Upper lobe of left lung (tissue), 6 donors: ENCODE measurements at regions not wholly inside any gene's neighbourhood (a gene's known extent, or its start where the extent isn't known, plus 50 kb on each side); places are given as distances from the start of the nearest gene placed in this dataset.
"Not testable (repeated sequence)": the region's sequence is repeated elsewhere in the genome, so short reads cannot be mapped to it uniquely, and the experiment has no call there.

ENCODE experiments used
- ATAC-seq, 2 donors: fragments of 200-7000 bp; cut with Tn5 transposase; one replicate each; pipeline ENCODE4 v1.9.1; 2022; ENCODE audit warnings: mild to moderate bottlenecking in 2 of 2, moderate library complexity in 2 of 2; ENCODE audit not compliant: low FRiP score in 2 of 2
- DNase-seq, 2 donors: peaks; one replicate each; pipeline ENCODE4 v3.0.0-alpha.2; 2019 to 2020
- H3K27ac ChIP-seq, 4 donors: fragments of 200-600 bp; sonication (generic); one replicate each; pipeline ENCODE4 v1.5.1; 2016 to 2019
- H3K27me3 ChIP-seq, 4 donors: fragments of 200-600 bp; sonication (generic); one replicate each; pipeline ENCODE4 v1.5.1; 2017 to 2019
- H3K36me3 ChIP-seq, 4 donors: fragments of 200-600 bp; sonication (generic); one replicate each; pipeline ENCODE4 v1.5.1; 2016 to 2019
- H3K4me1 ChIP-seq, 4 donors: fragments of 200-600 bp; sonication (generic); one replicate each; pipeline ENCODE4 v1.5.1; 2018 to 2019
- H3K4me3 ChIP-seq, 4 donors: fragments of 200-600 bp; sonication (generic); one replicate each; pipeline ENCODE4 v1.5.1; 2017 to 2019; ENCODE audit warnings: mild to moderate bottlenecking in 2 of 4, moderate library complexity in 1 of 4
- H3K9me3 ChIP-seq, 4 donors: fragments of 200-600 bp; sonication (generic); one replicate each; pipeline ENCODE4 v1.5.1; 2018 to 2019
- CTCF ChIP-seq, 6 experiments: fragments of 450-650 bp in 4 of 6; fragments of 200-600 bp in 2 of 6; sonication (generic) in 2 of 6; IDR thresholded peaks; one replicate each; pipeline ENCODE4 v1.5.1; 2016 to 2019; ENCODE audit warnings: antibody characterized with exemption in 6 of 6
- EP300 ChIP-seq, 4 donors: sonication (generic); formaldehyde crosslinking; IDR thresholded peaks; one replicate each; pipeline ENCODE4 v1.5.1; 2017; ENCODE audit warnings: antibody characterized with exemption in 4 of 4, control low read depth in 2 of 4
- POLR2A ChIP-seq, 4 donors: fragments of 450-650 bp; IDR thresholded peaks; one replicate each; pipeline ENCODE4 v1.5.1; 2016 to 2017; ENCODE audit warnings: antibody characterized with exemption in 4 of 4, mild to moderate bottlenecking in 2 of 4
- POLR2AphosphoS5 ChIP-seq, 2 donors: sonication (generic); formaldehyde crosslinking; IDR thresholded peaks; one replicate each; pipeline ENCODE4 v1.5.1; 2017; ENCODE audit warnings: antibody characterized with exemption in 2 of 2
- WGBS, 2 donors: methylation state at CpG; one replicate each; pipeline ENCODE4 v1.1.5; 2017 to 2018; 5-methylcytosine and 5-hydroxymethylcytosine counted together
- donor health status: DM: no; HTN: no; CAD: no; lungs with moderate emphysema.
- donor health status: DM: no; HTN: yes; CAD: no; lungs with severe emphysema.

- Histone ChIP-seq H3K27ac (no peak overlapping the region), H3K9me3 (no peaks in the 10 kb centered on the region), H3K27me3 (no peaks in the 10 kb centered on the region), H3K4me3 (no peak overlapping the region), H3K4me1 (no peaks in the 10 kb centered on the region), H3K36me3 (no peaks in the 10 kb centered on the region)
- no peak for DNase-seq
- ATAC-seq, result no peak
- WGBS, 2 donors, result 57 to 69% methylated on average over 6 of the region's 9 CpGs
- TF ChIP-seq POLR2AphosphoS5 (IDR thresholded peaks at IDR 0.05), result no peak
- TF ChIP-seq EP300 (IDR thresholded peaks at IDR 0.05), result no peak
- no peak for TF ChIP-seq CTCF (IDR thresholded peaks at IDR 0.05)
- no peak for TF ChIP-seq POLR2A (IDR thresholded peaks at IDR 0.05)
These were observed 135.9 kb downstream of the GPCPD1 start for GRCh38 chr20:5474646-5475550.

GRCh38 chr20:5471866-5472265 lies 138.9 kb downstream of the GPCPD1 start:
- not testable (repeated sequence) for H3K9me3 ChIP-seq, DNase-seq, ATAC-seq, H3K27ac ChIP-seq, H3K36me3 ChIP-seq, H3K27me3 ChIP-seq, H3K4me1 ChIP-seq
- 57 to 78% methylated on average over 4 to 5 of the region's 10 CpGs for WGBS, 2 donors
- H3K4me3 ChIP-seq, result peak overlapping the region in 2 of 4 donors; percentile 17 to 28

GRCh38 chr20:5471368-5471767 lies 139.4 kb downstream of the GPCPD1 start:
- peak overlapping the region in 2 of 4 donors; percentile 17 to 28 for H3K4me3 ChIP-seq
- TF ChIP-seq EP300 (IDR thresholded peaks at IDR 0.05), result no peak
- no peak for TF ChIP-seq POLR2AphosphoS5 (IDR thresholded peaks at IDR 0.05)
- no peaks in the 10 kb centered on the region for H3K4me1 ChIP-seq
- H3K9me3 ChIP-seq, result no peaks in the 10 kb centered on the region
- H3K27me3 ChIP-seq, result no peaks in the 10 kb centered on the region
- no peak overlapping the region for H3K27ac ChIP-seq
- peak in 1 of 2 donors; percentile 65 for DNase-seq
- H3K36me3 ChIP-seq, result no peaks in the 10 kb centered on the region
- 78 to 82% methylated on average over 11 to 17 of the region's 18 CpGs for WGBS, 2 donors
- ATAC-seq, result no peak

- TF ChIP-seq CTCF (IDR thresholded peaks at IDR 0.05) (no peak), POLR2AphosphoS5 (IDR thresholded peaks at IDR 0.05) (no peak), POLR2A (IDR thresholded peaks at IDR 0.05) (no peak), EP300 (IDR thresholded peaks at IDR 0.05) (no peak)
- 87 to 94% methylated on average over 3 to 15 of the region's 16 CpGs for WGBS, 2 donors
- peak in 1 of 2 donors; percentile 49 for DNase-seq
These were observed 139.9 kb downstream of the GPCPD1 start for GRCh38 chr20:5470943-5471342.

GRCh38 chr20:5470458-5470857 lies 140.3 kb downstream of the GPCPD1 start:
- H3K36me3 ChIP-seq, result no peaks in the 10 kb centered on the region
- DNase-seq, result no peak
- no peaks in the 10 kb centered on the region for H3K4me1 ChIP-seq
- WGBS, 2 donors, result 80 to 84% methylated on average over 1 to 4 of the region's 4 CpGs
- TF ChIP-seq POLR2A (IDR thresholded peaks at IDR 0.05) (no peak), POLR2AphosphoS5 (IDR thresholded peaks at IDR 0.05) (no peak), CTCF (IDR thresholded peaks at IDR 0.05) (no peak), EP300 (IDR thresholded peaks at IDR 0.05) (no peak)
- H3K9me3 ChIP-seq, result no peaks in the 10 kb centered on the region
- no peak overlapping the region for H3K4me3 ChIP-seq
- no peak overlapping the region for H3K27ac ChIP-seq
- H3K27me3 ChIP-seq, result no peaks in the 10 kb centered on the region
- ATAC-seq, result no peak

More at GRCh38 chr20:5470943-5471342, 139.9 kb downstream of the GPCPD1 start:
- no peaks in the 10 kb centered on the region for H3K4me1 ChIP-seq
- no peak for ATAC-seq
- H3K36me3 ChIP-seq, result no peaks in the 10 kb centered on the region
- H3K4me3 ChIP-seq, result no peak overlapping the region
- H3K27me3 ChIP-seq, result no peaks in the 10 kb centered on the region
- no peak overlapping the region for H3K27ac ChIP-seq
- H3K9me3 ChIP-seq, result no peaks in the 10 kb centered on the region

- TF ChIP-seq POLR2A (IDR thresholded peaks at IDR 0.05), result no peak
- no peak for TF ChIP-seq POLR2AphosphoS5 (IDR thresholded peaks at IDR 0.05)
- no peak for TF ChIP-seq EP300 (IDR thresholded peaks at IDR 0.05)
- TF ChIP-seq CTCF (IDR thresholded peaks at IDR 0.05), result no peak
These were observed 141.7 kb downstream of the GPCPD1 start for GRCh38 chr20:5469111-5469510.

More at GRCh38 chr20:5469111-5469510, 141.7 kb downstream of the GPCPD1 start:
- Histone ChIP-seq H3K4me1 (no peaks in the 10 kb centered on the region), H3K36me3 (no peaks in the 10 kb centered on the region), H3K9me3 (no peaks in the 10 kb centered on the region), H3K4me3 (no peak overlapping the region), H3K27me3 (no peaks in the 10 kb centered on the region), H3K27ac (no peak overlapping the region)
- no peak for ATAC-seq
- WGBS, 2 donors, result 63 to 76% methylated on average over 3 of the region's 3 CpGs
- DNase-seq, result no peak
